Medulla oblongata (tissue), 1 donor: ENCODE measurements at regions not wholly inside any gene's neighbourhood (a gene's known extent, or its start where the extent isn't known, plus 50 kb on each side); places are given as distances from the start of the nearest gene placed in this dataset.

Experiments used
- DNase-seq: peaks from one replicate; pipeline ENCODE4 v3.0.0-alpha.2; 2015; ENCODE audit errors: extremely low spot score

DNA sequence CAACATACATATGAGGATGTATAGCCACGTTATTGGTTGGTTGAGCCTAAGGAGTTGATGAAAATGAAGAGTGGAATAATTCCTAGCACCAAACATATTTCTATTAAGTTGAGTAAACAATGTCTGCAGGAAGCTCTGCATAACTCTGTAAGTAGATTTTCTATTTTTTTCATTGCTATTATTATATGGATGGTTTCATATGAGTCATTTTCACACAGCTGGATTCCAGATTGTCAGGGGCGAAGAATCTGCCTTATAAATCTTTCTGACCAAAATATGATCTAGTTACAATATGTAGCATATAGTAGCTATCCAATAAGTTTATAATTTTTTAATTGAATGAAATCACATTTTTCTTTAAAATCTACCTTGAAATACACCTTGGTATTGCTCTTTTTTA lies 468.0 kb upstream of the PKDCC start:
- no peak for DNase-seq

DNA sequence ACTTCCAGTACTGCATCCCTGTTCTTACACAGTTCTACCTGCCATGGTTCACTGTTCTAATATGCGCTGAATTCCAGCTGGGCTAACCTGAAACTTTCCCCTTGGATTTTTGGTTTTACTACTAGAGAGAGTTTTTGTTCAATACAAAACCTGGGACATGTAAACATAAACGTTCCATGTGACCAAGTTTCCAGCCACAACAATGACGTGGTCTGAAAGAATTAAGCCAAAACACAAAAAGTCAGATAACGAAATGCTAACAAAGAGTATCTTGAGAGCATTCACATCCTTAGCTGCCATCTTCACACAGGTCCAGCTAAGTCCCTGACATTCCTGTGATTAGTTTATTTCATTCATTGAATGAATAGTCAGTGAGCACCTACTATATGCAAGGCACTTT lies 467.0 kb upstream of the PKDCC start:
- DNase-seq, result no peak

DNA sequence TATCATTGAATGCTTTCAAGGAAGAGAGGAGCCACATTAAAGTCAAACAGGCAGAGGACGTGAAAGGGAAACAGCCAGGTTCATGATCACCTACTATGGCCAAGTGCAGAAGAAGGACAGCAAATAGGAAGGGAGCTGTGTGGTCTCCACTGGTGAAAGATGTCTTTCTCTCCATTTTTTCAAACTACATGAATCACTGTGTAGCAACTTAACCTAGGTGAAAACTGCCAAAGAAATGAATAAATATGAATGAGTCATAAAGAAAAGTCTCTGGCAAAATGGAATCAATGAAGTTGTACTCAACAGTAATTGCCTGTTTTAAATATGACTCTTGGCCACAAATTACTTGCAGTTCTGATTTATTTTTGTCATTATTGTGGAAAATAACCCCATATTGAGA lies 452.6 kb upstream of the PKDCC start:
- no peak for DNase-seq

DNA sequence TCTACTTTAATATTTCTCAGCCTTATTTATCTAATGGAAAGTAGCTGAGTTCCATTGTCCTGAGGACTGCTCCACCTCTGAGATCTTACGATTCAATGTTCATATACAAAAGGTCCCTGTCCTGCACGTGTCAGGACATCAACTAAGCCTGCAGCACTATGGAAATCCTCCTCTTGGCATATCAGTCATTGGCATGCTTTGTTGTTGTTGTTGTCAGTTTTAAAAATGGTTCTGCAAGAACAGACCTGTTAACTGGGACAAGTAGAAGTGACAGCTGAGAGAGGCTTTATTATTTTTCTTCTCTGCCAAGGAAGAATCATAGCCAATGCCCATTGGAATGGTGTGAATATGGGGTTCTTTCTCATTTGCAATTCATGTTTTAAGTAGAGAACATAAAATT lies 450.1 kb upstream of the PKDCC start:
- no peak for DNase-seq

DNA sequence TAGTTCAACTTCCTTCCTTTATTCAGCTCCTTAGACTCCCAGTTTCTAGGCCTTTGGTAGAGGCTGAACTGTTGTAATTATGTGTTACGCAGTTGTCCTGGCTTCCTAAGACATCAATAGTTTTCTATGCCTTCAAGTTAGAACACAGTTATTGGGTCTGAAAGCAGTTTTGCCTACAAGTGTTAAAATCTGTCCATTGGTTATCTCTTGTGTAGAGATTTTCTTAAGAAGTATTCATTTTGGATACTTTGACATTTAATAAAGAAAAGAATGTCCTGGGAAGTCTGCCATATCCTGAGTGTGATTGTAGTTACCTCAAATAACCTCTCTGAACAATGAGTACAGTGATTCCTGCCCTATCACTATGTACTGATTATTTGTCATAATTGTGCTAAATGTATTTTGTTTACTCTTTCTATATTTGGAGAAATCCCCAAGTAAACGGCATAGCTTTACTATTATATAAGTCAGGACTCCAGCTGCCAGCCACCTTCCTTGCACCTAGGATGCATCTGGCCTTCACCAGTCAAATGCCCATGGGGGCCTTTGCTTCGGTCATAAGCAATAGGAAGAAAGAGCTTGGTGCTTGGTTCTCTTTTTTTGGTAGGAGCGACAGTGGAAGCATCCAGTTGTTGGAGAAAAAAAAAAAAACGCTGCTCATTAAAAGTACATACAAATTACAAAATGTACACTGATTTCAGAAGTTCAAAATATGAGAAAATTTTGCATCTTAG lies 449.5 kb upstream of the PKDCC start:
- DNase-seq, result no peak

DNA sequence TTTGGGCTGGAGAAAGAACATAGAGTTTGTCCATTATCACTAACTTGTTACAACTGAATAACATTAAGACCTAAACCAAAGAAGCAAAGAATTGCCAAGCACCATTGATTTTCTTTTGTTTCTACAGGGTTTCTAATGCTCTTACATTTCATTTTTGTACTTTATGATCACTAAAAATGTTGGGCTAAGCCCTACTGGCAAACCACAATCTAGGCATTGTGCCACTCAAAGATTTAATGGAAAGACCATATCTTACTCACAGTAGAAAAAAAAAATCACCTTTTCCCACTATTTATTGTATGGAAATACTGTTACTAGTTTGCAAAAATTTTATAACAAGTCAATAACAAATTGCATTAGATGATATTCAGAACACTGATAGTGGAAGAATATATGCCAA lies 447.4 kb upstream of the PKDCC start:
- DNase-seq, result no peak

DNA sequence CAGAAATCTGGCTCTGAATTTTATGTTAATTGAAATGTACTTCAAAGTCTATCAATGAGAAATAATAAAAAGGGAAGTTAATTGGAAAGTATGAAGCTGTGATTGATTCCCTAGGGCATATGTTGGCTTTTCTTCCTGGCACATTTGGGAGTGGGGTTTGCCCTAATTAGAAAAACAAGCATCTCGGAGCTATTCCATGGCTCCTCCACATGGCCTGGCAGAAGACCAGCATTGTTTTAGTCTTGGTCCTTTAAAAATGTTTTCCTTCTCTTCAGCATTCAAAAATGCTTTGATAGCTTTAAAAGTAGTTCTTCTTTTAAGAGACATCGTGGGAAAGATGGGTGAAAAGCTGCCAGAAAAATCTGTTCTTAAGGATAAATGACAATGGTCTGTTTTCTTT lies 445.5 kb upstream of the PKDCC start:
- DNase-seq, result no peak

DNA sequence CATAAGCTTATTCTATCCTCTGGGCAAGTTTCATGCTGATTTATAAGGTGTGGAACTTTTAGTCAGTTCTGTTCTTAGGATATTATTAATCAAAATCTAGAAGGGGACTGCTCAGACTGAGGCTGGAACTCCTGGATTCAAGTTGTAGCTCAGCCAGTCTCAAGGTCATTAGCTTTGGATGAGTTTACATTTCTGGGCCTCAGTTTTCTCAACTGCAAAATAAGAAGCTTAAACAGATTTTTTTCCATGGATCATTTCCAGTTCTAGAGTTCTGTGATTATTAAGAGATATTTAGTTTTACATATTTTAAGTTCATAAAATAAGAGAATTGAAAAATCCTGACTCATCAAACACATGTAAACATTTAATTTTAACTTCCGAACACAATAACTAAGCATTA lies 442.5 kb upstream of the PKDCC start:
- no peak for DNase-seq

DNA sequence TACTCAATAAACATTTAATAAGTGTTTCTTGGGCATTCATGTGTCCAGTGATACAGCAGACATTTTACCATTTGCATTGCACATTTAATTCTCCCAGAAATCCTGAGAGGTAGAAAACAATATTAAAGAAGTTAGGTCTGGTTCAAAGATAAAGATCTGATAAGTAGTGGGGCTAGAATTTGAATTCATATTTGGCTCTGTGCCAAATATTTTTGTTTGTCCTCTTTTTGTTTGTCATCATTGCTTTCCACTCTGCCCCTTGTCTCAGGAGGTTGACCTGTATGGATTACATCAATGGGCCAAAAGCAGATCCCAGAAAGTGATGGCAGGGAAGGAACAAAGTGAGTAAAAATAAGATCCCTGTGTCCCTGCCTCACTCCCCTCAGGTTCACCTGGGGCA lies 441.9 kb upstream of the PKDCC start:
- no peak for DNase-seq

DNA sequence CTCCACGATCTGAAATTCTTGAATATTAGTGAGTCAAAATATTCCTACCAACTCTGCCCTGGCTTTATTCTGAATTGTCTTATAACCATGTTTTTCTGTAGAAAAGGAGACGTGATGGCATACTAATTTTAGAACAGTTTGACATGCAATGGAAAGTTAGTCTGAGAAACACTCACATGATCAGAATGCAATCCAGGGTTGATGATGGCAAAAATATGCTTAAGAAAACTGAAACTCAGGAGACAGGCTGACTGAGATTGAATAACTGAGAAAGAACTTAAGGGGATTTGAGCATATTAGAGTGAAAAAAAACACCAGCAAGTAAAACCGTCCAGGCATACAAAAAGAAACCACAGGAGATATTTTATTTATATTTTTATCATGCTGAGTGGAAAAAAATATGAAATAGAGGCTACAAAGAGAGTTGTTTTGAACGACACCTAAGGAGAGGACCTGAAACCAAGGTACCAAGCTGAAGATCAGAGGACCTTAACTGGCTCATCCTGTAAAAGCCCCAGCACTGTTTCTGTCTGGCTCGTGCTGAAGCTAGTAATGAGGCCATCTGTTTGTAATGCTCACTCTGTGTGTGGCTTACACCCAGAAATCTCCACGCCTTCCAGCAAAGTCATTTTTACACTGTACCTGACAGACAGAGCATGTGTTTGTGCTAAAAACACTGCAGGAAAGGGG lies 437.2 kb upstream of the PKDCC start:
- peak; percentile 6 for DNase-seq

DNA sequence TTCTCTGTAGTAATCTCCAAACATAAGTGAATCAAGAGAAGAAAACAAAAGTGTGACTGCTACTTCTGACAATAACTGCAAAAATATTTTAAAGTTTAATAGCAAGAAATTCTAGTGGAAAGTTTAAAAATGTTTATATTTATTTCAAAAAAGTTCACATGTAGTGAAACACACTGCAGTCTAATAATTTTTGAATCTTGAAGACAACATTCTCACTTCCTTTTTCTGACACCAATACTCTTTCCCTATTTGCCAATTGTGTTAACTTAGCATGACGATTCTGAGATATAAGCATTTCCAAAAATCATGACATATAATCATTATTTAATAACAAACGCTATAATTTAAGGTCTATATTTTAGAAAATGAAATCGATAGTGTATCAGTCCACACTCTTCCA lies 429.1 kb upstream of the PKDCC start:
- DNase-seq, result no peak

DNA sequence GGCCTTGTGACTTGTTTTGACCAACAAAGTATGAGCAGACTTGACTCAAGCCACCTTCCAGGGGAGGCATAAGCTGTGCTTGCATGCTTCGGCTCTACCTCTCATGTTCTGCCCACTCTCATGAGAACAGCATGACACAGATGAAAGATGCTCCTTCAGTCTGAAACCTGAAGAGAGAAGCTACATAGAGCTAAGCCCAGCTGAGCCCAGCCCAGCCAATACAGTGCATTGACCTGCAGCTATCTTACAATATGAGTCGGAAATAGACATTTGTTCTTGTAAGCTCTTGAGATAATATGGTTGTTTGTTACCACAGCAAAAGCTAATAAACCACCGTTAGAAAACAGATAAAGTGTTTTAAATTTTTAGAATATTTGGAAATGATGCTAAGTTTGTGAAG lies 426.7 kb upstream of the PKDCC start:
- no peak for DNase-seq

DNA sequence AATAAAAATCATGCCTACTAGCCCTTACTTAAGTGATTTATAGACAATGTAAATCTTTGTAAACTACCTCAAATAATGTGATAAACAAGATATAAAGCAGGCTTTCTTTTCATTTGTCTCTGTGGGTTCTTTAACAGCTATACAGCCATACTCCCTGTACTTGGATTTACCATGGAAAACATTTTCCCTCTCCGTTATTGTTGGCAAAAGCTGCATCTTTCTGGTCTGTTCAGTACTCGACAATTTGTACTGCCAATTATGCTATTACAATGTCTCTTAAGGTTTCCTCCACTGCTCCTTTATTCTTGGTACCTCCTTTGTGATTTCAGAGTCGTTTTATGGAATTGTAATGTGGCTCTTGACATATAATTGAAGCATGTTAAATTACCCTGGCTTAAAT lies 426.3 kb upstream of the PKDCC start:
- no peak for DNase-seq

DNA sequence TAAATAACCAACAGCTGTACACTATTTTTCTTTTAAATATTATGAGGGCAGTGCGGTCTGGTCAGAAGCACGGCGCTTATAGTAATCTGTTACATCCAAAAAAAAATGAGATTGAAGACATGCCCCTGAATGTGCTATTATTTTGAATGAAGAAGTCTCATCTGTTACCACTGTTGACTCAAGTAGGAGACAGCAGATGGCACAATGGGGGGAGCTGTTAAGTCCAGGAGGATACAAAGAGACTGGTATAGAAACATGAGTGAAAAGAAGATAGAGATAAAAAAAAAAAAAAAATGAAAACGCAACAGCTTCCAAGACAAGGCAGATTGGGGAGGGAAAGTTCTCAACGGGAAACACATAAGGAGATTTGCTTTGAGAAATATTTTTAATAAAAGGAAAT lies 425.5 kb upstream of the PKDCC start:
- DNase-seq, result no peak

DNA sequence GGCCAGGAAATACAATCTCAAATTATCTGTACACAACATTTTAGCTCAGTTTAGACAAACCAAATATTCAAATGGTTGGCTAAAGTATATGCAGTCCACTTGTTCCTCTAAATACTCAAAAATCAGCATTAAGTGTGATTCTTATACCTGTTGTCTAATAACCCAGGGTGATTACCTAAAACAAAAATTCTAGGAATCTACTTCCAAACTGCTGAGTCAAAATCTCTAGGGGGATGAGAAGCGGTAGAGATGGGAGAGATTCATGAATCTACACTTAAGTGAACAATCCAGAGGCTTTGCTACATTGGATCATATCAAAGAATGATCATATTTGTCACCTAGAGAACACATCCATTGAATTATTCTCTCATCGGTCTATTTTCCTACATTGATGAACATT lies 420.9 kb upstream of the PKDCC start:
- no peak for DNase-seq

DNA sequence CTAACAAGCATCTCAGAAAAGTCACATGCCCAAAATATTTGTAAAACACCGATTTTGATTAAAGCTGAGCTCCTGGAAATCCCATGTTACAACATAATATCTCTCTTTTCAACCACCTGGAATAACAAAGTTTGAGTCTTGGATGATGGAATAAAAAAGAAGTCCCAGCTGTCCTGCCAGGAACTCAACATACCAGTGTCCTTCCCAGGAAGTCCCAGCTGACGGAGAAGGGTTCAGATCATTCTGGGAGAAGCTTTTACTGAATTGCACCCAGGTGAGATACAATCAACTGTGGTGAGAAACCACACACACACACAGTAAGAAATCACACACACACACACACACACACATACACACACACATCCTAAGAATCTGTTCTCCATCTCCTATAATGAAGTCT lies 413.1 kb upstream of the PKDCC start:
- no peak for DNase-seq

DNA sequence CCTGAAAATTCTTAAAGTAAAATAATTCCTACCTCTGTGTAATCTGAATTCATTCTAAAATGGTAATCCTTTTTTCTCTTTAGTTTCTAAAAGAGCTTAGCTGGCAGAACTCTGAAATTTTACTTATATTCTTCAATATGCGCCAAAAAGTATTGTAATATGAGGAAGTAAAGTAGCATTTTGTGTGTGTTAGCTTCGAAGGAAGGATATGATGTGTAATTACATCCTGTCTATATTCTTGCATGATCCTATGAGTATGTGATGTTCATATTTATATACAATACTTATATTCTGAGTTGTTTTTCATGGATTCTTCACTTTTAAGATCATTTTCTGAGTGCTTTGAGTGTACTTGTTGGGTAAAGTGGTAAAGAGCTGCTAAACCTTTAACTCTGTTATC lies 402.9 kb upstream of the PKDCC start:
- DNase-seq, result no peak

DNA sequence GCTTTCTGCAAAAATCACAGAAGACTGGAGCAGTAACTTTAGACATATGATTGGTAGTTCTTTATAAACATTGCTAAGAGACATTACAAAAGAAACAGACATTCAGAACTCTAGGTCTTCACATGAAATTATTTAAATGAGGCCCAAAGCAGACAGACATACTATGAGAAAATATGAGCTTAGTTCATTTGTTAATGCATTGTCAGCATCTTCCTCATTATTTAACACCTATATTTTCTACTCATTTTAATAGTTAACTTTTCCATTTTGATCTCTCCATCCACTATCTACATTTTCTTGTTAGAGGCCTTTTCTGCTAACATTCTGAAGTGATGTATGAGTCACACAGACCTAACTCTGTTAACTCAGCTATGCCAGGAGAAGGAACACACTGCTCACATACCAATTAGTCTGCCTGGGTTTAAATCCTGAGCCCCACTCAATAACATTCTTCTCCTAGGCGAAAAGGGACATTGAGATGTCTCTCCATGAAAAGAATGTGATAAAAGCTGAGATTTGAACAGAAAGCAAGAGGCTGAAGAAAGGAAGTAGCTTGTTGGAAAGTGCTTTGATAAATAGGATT lies 400.3 kb upstream of the PKDCC start:
- no peak for DNase-seq

DNA sequence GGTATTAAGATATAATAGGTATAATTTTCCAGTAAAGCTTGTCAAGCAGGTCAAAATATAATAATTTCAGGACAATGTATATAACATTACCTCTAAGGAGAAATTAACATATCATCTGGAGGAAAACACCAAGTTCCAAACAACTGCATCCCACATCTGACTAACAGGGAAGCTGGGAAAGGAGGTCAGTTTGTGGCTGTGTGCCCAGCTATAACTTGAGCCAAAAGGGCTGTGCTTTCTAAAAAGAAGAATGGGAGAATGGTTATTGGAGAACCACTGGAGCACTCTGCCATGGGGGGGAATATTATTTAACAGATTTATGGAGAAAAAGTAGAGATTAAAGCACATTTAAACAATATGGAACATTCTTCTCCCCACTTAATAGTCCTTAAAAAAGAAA lies 390.6 kb upstream of the PKDCC start:
- no peak for DNase-seq

DNA sequence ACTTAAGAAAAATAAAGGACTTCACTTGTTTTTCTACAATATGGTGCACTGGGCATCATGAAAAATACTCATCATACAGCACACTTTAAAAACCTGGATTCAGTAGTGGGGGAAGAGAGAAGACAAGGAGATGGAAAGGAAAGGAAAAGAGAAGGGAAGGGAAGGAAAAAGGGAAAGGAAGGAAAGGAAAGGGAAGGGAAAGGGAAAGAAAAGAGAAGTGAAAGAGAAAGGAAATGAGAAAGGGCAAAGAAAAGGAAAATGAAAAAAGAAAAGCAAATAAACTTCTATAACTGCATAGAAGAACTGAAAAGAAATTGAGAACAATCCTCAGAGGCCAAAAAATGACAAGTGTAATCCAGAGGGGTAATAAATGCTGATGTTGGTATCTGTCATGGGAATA lies 388.1 kb upstream of the PKDCC start:
- DNase-seq, result no peak

DNA sequence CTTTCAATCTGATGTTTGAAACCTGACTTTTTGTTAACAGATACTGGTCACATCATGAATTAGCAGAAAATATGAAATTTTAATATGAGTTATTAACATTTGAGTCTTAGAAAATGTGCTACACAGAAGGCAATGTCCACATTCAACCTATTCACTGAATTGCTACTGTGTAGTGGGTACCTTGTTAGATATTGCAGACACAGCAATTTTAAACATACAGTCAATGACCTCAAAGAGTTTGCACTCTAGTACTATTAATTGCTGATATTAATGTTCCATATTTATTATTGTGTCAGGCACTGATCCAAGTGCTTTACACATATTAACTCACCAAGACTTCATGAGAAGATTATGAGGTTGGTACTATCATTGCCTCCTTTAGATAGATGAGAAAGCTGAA lies 385.4 kb upstream of the PKDCC start:
- DNase-seq, result no peak

DNA sequence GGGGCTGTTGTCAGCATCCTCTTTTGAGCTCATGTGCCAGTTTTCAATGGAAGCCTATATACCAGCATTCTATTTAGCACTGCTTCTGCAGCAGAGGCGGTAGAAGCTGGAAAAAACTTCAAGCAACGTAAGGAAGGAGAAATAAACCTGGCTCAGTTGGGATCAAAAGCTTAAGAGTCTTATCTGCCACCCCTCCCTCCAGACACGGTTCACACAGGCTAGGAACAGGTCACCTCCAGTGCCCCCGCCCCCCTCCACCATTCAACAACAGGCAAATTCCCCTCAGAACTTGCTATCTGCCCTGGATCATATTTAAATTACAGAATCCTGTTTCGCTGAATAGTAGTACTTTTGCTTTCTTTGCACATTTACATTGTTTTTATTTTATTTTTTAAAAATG lies 384.8 kb upstream of the PKDCC start:
- no peak for DNase-seq

DNA sequence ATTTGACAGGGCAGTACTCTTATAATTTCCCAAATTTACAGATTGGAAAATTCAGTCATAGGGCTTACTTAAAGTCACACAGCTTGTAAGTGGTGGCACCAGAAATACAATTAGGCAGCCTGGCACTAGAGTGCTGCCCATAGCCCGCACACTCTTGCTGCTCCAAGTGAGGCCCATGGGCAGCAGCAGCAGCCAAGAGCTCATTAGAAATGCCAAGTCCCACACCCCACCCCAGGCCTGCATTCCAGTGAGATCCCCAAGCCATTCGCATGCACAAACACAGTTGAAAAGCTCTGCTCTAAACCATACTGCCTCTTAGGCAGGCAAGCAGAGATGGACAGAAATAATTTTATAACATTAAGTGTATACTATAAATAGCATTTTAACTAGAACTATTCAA lies 379.3 kb upstream of the PKDCC start:
- DNase-seq, result peak; percentile 5

DNA sequence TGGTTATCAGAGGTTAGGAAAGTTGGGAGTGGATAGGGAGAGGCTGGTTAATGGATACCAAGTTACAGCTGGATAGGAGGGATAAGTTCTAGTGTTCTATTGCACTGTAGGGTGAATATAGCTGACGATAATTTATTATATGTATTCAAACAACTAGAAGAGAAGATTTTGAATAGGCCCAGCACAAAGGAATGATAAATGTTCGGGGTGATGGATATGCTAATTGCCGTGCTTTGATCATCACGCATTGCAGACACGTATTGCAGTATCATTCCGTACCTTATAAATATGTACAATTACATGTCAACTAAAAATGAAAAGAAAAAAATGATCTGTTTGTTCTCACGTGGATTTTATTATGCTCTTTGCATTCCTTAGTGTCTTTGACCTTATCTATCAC lies 369.2 kb upstream of the PKDCC start:
- no peak for DNase-seq
